H1 (cell line): ENCODE measurements at regions not wholly inside any gene's neighbourhood (a gene's known extent, or its start where the extent isn't known, plus 50 kb on each side); places are given as distances from the start of the nearest gene placed in this dataset.

ENCODE experiments used
- CTCF ChIA-PET: fragments of 300-600 bp; sonication (Branson Sonifier 250); formaldehyde crosslinking; loops from one replicate; lab custom pipeline; 2021; ENCODE audit not compliant: partially characterized antibody; lab: Charles Lee
- POLR2A ChIA-PET: fragments of 300-600 bp; sonication (Branson Sonifier 250); formaldehyde crosslinking; loops from one replicate; lab custom pipeline; 2021; ENCODE audit warnings: inconsistent platforms; ENCODE audit not compliant: partially characterized antibody; lab: Charles Lee
- DNase-seq, 2 experiments: peaks; one replicate each; pipeline versions ENCODE4 v3.0.0 to v3.0.0-alpha.2; 2010 to 2022; ENCODE audit warnings: low spot score in 2 of 2, low read depth in 1 of 2, mixed read lengths in 1 of 2
- FAIRE-seq: peaks from 2 replicates; lab custom pipeline; 2011; peaks lifted over from hg19 to GRCh38; lab: Jason Lieb, UNC
- H2AFZ ChIP-seq: 2 replicates; pipeline ENCODE4 v1.8.1; 2012; ENCODE audit warnings: low read length, inconsistent platforms
- H2AK5ac ChIP-seq: 2 replicates; pipeline ENCODE4 v1.6.1; 2013; ENCODE audit warnings: low read depth, low read length
- H2BK120ac ChIP-seq: replicated peaks from 2 replicates; pipeline ENCODE3; 2013; ENCODE audit warnings: low read depth, low read length, inconsistent platforms
- H2BK12ac ChIP-seq: 2 replicates; pipeline ENCODE4 v1.6.1; 2013; ENCODE audit warnings: low read depth, low read length
- H2BK15ac ChIP-seq: 2 replicates; pipeline ENCODE4 v1.6.1; 2013; ENCODE audit warnings: low read length
- H2BK20ac ChIP-seq: 2 replicates; pipeline ENCODE4 v1.6.1; 2013; ENCODE audit warnings: low read length
- H2BK5ac ChIP-seq: 2 replicates; pipeline ENCODE4 v1.6.1; 2013; ENCODE audit warnings: low read depth, low read length
- H3K14ac ChIP-seq: 2 replicates; pipeline ENCODE4 v1.6.1; 2013; ENCODE audit warnings: inconsistent platforms; ENCODE audit not compliant: insufficient read length
- H3K18ac ChIP-seq: 2 replicates; pipeline ENCODE4 v1.6.1; 2013; ENCODE audit warnings: low read length; ENCODE audit errors: extremely low read depth
- H3K23ac ChIP-seq: 2 replicates; pipeline ENCODE4 v1.6.1; 2013; ENCODE audit warnings: inconsistent platforms; ENCODE audit not compliant: insufficient read length
- H3K23me2 ChIP-seq: 2 replicates; pipeline ENCODE4 v1.6.1; 2013; ENCODE audit warnings: low read depth, low read length
- H3K27ac ChIP-seq: 2 replicates; pipeline ENCODE4 v1.6.1; 2011; ENCODE audit warnings: low read depth, low read length, inconsistent platforms
- H3K27me3 ChIP-seq, 4 experiments: replicated peaks in 1 of 4; 1 replicate in 1 of 4; 2 replicates in 3 of 4; pipeline versions ENCODE4 v1.6.1 to v1.8.1; 2011 to 2013; ENCODE audit warnings: low read length in 3 of 4, mild to moderate bottlenecking in 3 of 4, inconsistent platforms in 2 of 4, mixed read lengths in 2 of 4, moderate library complexity in 1 of 4; ENCODE audit not compliant: control insufficient read depth in 3 of 4, insufficient read depth in 3 of 4; ENCODE audit errors: extremely low read depth in 1 of 4
- H3K36me3 ChIP-seq, 4 experiments: 2 replicates each; pipeline versions ENCODE4 v1.6.1 to v1.8.1; 2011 to 2013; ENCODE audit warnings: mild to moderate bottlenecking in 4 of 4, low read length in 3 of 4, moderate library complexity in 2 of 4, control low read depth in 1 of 4, inconsistent platforms in 1 of 4; ENCODE audit not compliant: insufficient read depth in 4 of 4, control insufficient read depth in 2 of 4
- H3K4ac ChIP-seq: replicated peaks from 2 replicates; pipeline ENCODE3; 2013; ENCODE audit warnings: low read length, low read depth, mixed read lengths, inconsistent platforms; ENCODE audit not compliant: insufficient read length
- H3K4me1 ChIP-seq, 4 experiments: replicated peaks in 1 of 4; 1 replicate in 1 of 4; 2 replicates in 3 of 4; pipeline versions ENCODE4 v1.6.1 to v1.8.1; 2011 to 2013; ENCODE audit warnings: low read length in 3 of 4, inconsistent platforms in 2 of 4, mixed read lengths in 1 of 4; ENCODE audit not compliant: insufficient read depth in 4 of 4, control insufficient read depth in 3 of 4
- H3K4me2 ChIP-seq, 2 experiments: 2 replicates each; pipeline versions ENCODE4 v1.6.1 to v1.8.1; 2011 to 2013; ENCODE audit warnings: low read depth in 2 of 2, low read length in 2 of 2, control low read depth in 1 of 2, inconsistent platforms in 1 of 2, mild to moderate bottlenecking in 1 of 2; ENCODE audit not compliant: insufficient read depth in 1 of 2
- H3K4me3 ChIP-seq, 4 experiments: fragments of 200-600, 300-600 bp in 1 of 4; sonication (generic), shearing (Covaris generic), sonication (Bioruptor Twin) in 1 of 4; 2 replicates each; pipeline versions ENCODE4 v1.5.1 to v1.8.1; 2011 to 2016; ENCODE audit warnings: low read length in 4 of 4, low read depth in 3 of 4, control low read depth in 2 of 4, inconsistent platforms in 2 of 4, mild to moderate bottlenecking in 2 of 4, mixed read lengths in 1 of 4, moderate library complexity in 1 of 4; ENCODE audit not compliant: insufficient read depth in 2 of 4; ENCODE audit errors: extremely low read depth in 1 of 4
- H3K56ac ChIP-seq: replicated peaks from 2 replicates; pipeline ENCODE3; 2013; ENCODE audit warnings: low read depth, mild to moderate bottlenecking, mixed read lengths, low read length, inconsistent platforms; ENCODE audit not compliant: insufficient read length
- H3K79me1 ChIP-seq: 2 replicates; pipeline ENCODE4 v1.6.1; 2013; ENCODE audit warnings: low read depth, low read length, control low read depth
- H3K79me2 ChIP-seq, 2 experiments: 2 replicates each; pipeline versions ENCODE4 v1.6.1 to v1.8.1; 2012 to 2013; ENCODE audit warnings: low read length in 2 of 2, mild to moderate bottlenecking in 2 of 2, inconsistent platforms in 1 of 2; ENCODE audit not compliant: insufficient read depth in 2 of 2, control insufficient read depth in 1 of 2
- H3K9ac ChIP-seq, 4 experiments: replicated peaks in 1 of 4; 1 replicate in 1 of 4; 2 replicates in 3 of 4; pipeline versions ENCODE4 v1.6.1 to v1.8.1; 2011 to 2013; ENCODE audit warnings: low read depth in 3 of 4, low read length in 3 of 4, control low read depth in 2 of 4, mild to moderate bottlenecking in 2 of 4, moderate library complexity in 2 of 4, inconsistent platforms in 1 of 4; ENCODE audit errors: extremely low read depth in 1 of 4
- H3K9me3 ChIP-seq, 2 experiments: 2 replicates each; pipeline versions ENCODE4 v1.6.1 to v1.8.1; 2012 to 2013; ENCODE audit warnings: mild to moderate bottlenecking in 2 of 2, moderate library complexity in 2 of 2, control low read depth in 1 of 2, inconsistent platforms in 1 of 2, low read depth in 1 of 2, low read length in 1 of 2, mixed read lengths in 1 of 2; ENCODE audit not compliant: insufficient read depth in 2 of 2
- H4K20me1 ChIP-seq, 2 experiments: replicated peaks in 1 of 2; 2 replicates each; pipeline versions ENCODE3 to v1.8.1; 2011 to 2013; ENCODE audit warnings: inconsistent platforms in 2 of 2, low read length in 2 of 2, mild to moderate bottlenecking in 1 of 2; ENCODE audit not compliant: insufficient read depth in 2 of 2, control insufficient read depth in 1 of 2
- H4K5ac ChIP-seq: 2 replicates; pipeline ENCODE4 v1.6.1; 2013; ENCODE audit warnings: low read length, low read depth, mixed read lengths, inconsistent platforms; ENCODE audit not compliant: insufficient read length
- H4K8ac ChIP-seq: 2 replicates; pipeline ENCODE4 v1.8.0; 2013; ENCODE audit warnings: mild to moderate bottlenecking, moderate library complexity, low read length, inconsistent platforms; ENCODE audit not compliant: insufficient read depth; ENCODE audit errors: extremely low read depth
- H4K91ac ChIP-seq: replicated peaks from 2 replicates; pipeline ENCODE3; 2013; ENCODE audit warnings: low read length, mixed read lengths, inconsistent platforms; ENCODE audit not compliant: insufficient read length
- CEBPB ChIP-seq: IDR thresholded peaks from 2 replicates; pipeline ENCODE4 v1.6.1; 2012; ENCODE audit warnings: low read depth, low read length
- E2F6 ChIP-seq: IDR thresholded peaks from 2 replicates; pipeline ENCODE4 v1.6.1; 2012; ENCODE audit warnings: inconsistent platforms
- EGR1 ChIP-seq: IDR thresholded peaks from 2 replicates; pipeline ENCODE4 v1.6.1; 2011; ENCODE audit warnings: low read depth, low read length, borderline replicate concordance
- EZH2 ChIP-seq: fragments of 200-600 bp; sonication (generic); IDR thresholded peaks from 2 replicates; pipeline ENCODE4 v1.7.1; 2012; ENCODE audit warnings: low read depth, mild to moderate bottlenecking, moderate library complexity, low read length, inconsistent platforms; ENCODE audit not compliant: severe bottlenecking
- JUN ChIP-seq: IDR thresholded peaks from 2 replicates; pipeline ENCODE4 v1.6.1; 2011; ENCODE audit warnings: low read depth, mild to moderate bottlenecking, improper control_type of control experiment, low read length
- SAP30 ChIP-seq: fragments of 300-600 bp; sonication (generic); IDR thresholded peaks from 2 replicates; pipeline ENCODE4 v1.7.1; 2012; ENCODE audit warnings: low read length, moderate library complexity, mild to moderate bottlenecking, inconsistent platforms; ENCODE audit not compliant: insufficient read depth, insufficient replicate concordance
- SIX5 ChIP-seq: IDR thresholded peaks from 2 replicates; pipeline ENCODE4 v1.6.1; 2011; ENCODE audit warnings: mild to moderate bottlenecking, low read depth, low read length
- WGBS, 2 experiments: shearing (Covaris generic) in 1 of 2; methylation state at CpG; one replicate each; pipeline versions ENCODE4 v1.1.6 to v1.1.7; 2013 to 2015; ENCODE audit warnings: low lambda C conversion rate in 2 of 2, mixed read lengths in 2 of 2, inconsistent platforms in 1 of 2, low coverage in 1 of 2, missing lambda C conversion rate in 1 of 2; ENCODE audit not compliant: insufficient replicate concordance in 2 of 2, insufficient coverage in 1 of 2, insufficient read length in 1 of 2; ENCODE audit errors: extremely low coverage in 1 of 2, missing lambda C conversion rate in 1 of 2; 5-methylcytosine and 5-hydroxymethylcytosine counted together
- TF ChIP-seq, protein P1 (sequence below): IDR thresholded peaks from 2 replicates; pipeline ENCODE4 v1.6.1; 2011; ENCODE audit warnings: low read depth, mild to moderate bottlenecking, low read length; ENCODE audit not compliant: insufficient read depth

DNA sequence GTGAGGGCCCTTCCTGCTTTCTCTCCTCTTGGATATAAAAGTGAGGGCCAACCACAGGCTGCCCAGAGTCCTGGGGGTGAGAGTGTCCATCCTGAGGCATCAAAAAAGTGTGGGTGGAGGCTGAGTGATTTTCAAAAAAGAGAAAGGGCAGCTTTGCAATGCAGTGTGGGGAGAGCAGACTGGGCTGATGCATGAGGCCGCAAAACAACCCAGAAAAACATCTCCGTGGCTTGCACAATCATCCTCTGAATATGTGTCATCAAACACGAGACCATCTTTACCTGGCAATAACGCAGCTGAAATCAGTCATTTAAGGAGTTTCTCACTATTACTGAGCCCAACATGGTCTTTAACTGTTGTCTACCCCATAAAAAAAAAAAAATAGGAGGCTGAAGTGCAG lies 191.2 kb upstream of the SOX4 start:
- Histone ChIP-seq H4K91ac (no peak overlapping the region), H3K4ac (no peak overlapping the region), H3K9me3 (no peaks in the 10 kb centered on the region), H3K4me2 (no peak overlapping the region), H3K36me3 (no peaks in the 10 kb centered on the region), H3K23ac (no peak overlapping the region), H2BK12ac (no peak overlapping the region), H3K18ac (no peak overlapping the region), H3K4me3 (no peak overlapping the region), H3K27ac (no peak overlapping the region), H2BK15ac (no peak overlapping the region), H2BK20ac (no peak overlapping the region), H3K27me3 (no peaks in the 10 kb centered on the region), H3K14ac (no peak overlapping the region), H4K8ac (no peak overlapping the region; the same call in 1 of the 2 replicates), H3K56ac (no peak overlapping the region), H3K9ac (no peak overlapping the region), H2BK120ac (no peak overlapping the region), H4K20me1 (no peaks in the 10 kb centered on the region), H2AK5ac (no peak overlapping the region), H3K79me1 (no peaks in the 10 kb centered on the region), H2BK5ac (no peak overlapping the region), H3K79me2 (no peaks in the 10 kb centered on the region), H3K4me1 (peaks cover 0 to 4% (median 2%) of the 10 kb centered on the region in 4 experiments; a peak in 1 of 7 replicates), H3K23me2 (no peaks in the 10 kb centered on the region; the same call in 1 of the 2 replicates), H4K5ac (no peak overlapping the region), H2AFZ (no peak overlapping the region)
- TF ChIP-seq E2F6 (no peak), SAP30 (no peak), CEBPB (no peak), SIX5 (no peak), JUN (no peak), EZH2 (no peak), EGR1 (no peak)
- TF ChIP-seq, protein P1, sequence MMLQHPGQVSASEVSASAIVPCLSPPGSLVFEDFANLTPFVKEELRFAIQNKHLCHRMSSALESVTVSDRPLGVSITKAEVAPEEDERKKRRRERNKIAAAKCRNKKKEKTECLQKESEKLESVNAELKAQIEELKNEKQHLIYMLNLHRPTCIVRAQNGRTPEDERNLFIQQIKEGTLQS: no peak
- 93% methylated on average over 4 of the region's 4 CpGs; no CpG with 5 or more reads in 1 of the 2 experiments for WGBS, 2 experiments
- DNase-seq: no peak
- FAIRE-seq: no peak
- ChIA-PET POLR2A (no interaction called here), CTCF (no interaction called here)
